ENCODE measurements at regions not wholly inside any gene's neighbourhood (a gene's known extent, or its start where the extent isn't known, plus 50 kb on each side); places are given as distances from the start of the nearest gene placed in this dataset.

- intact Hi-C loops (cut with micrococcal nuclease; ENCODE audit: unreplicated experiment): no loop called here
- ChIA-PET SMC1A (ENCODE audit: uncharacterized antibody, unreplicated experiment) (interaction anchor here (0.7 to 1.2 kb wide), 4 partner anchors 13 to 509 kb away, joined by 3 to 4 read pairs (median 3); no protein-coding TSS in a partner anchor), CTCF (interaction anchor here (0.6 to 1.4 kb wide), 2 partner anchors 13 to 361 kb away, joined by 3 read pairs; no protein-coding TSS in a partner anchor), POLR2A (no interaction called here), RAD21 (ENCODE audit: unreplicated experiment) (no interaction called here)
- Histone ChIP-seq H3K9me3 (replicated peaks; ENCODE audit: control insufficient read depth, insufficient read depth, low read length) (no peaks in the 10 kb centered on the region), H3K27ac (ENCODE audit: control insufficient read depth, insufficient read depth) (no peak overlapping the region), H2AFZ (ENCODE audit: control insufficient read depth, low read depth, low read length) (no peak overlapping the region), H4K20me1 (ENCODE audit: control insufficient read depth, insufficient read depth) (no peaks in the 10 kb centered on the region), H3K36me3 (ENCODE audit: control insufficient read depth in 2 of 2, insufficient read depth in 2 of 2, low read length in 1 of 2) (no peaks in the 10 kb centered on the region), H3K4me3 (no peak overlapping the region), H3K9ac (ENCODE audit: control insufficient read depth, insufficient read depth, low read length) (no peak overlapping the region), H3K79me2 (ENCODE audit: control insufficient read depth, insufficient read depth, low read length) (no peaks in the 10 kb centered on the region), H3K27me3 (replicated peaks in 1 of 2; ENCODE audit: control insufficient read depth in 2 of 2, insufficient read depth in 2 of 2, low read length in 1 of 2) (no peaks in the 10 kb centered on the region), H3K4me1 (ENCODE audit: control insufficient read depth, insufficient read depth, low read length) (no peaks in the 10 kb centered on the region), H3K4me2 (ENCODE audit: control insufficient read depth, insufficient read depth) (no peak overlapping the region)
- BruUV-seq (replicated peaks): no TSS peak
- FAIRE-seq (no peak), ATAC-seq (no peak), DNase-seq (ENCODE audit: low read depth, low spot score) (no peak)
- no peak for TF ChIP-seq SMARCA5 (IDR thresholded peaks at IDR 0.05)
- no peak for TF ChIP-seq SMC3 (IDR thresholded peaks at IDR 0.05; ENCODE audit: borderline replicate concordance, low read length)
- no peak for TF ChIP-seq YBX1 (IDR thresholded peaks at IDR 0.05)
- WGBS (ENCODE audit: insufficient coverage, insufficient replicate concordance, low lambda C conversion rate, missing lambda C conversion rate): 0% methylated on average over 1 of the region's 1 CpG
- in situ Hi-C loops (cut with MboI): no loop called here
These were observed 248.4 kb upstream of the LMCD1 start for GRCh38 chr3:8253201-8253600.

GRCh38 chr3:8254489-8254888 is 247.1 kb upstream of the LMCD1 start:
- 0% methylated on average over 2 of the region's 2 CpGs for WGBS (ENCODE audit: insufficient coverage, insufficient replicate concordance, low lambda C conversion rate, missing lambda C conversion rate)
- ChIA-PET RAD21 (ENCODE audit: unreplicated experiment) (no interaction called here), CTCF (interaction anchor here (1.0 to 1.8 kb wide), 3 partner anchors 15 to 163 kb away, joined by 3 to 9 read pairs (median 7); no protein-coding TSS in a partner anchor), SMC1A (ENCODE audit: uncharacterized antibody, unreplicated experiment) (interaction anchor here (0.9 kb wide), 1 partner anchor 16 kb away, joined by 4 read pairs; no protein-coding TSS in a partner anchor), POLR2A (no interaction called here)
- no peaks in the 10 kb centered on the region for H3K4me1 ChIP-seq (ENCODE audit: control insufficient read depth, insufficient read depth, low read length)
- intact Hi-C loops (cut with micrococcal nuclease; ENCODE audit: unreplicated experiment) (no loop called here), in situ Hi-C loops (cut with MboI) (no loop called here)
- no peak overlapping the region for H2AFZ ChIP-seq (ENCODE audit: control insufficient read depth, low read depth, low read length)
- H3K9ac ChIP-seq (ENCODE audit: control insufficient read depth, insufficient read depth, low read length): no peak overlapping the region
- no peaks in the 10 kb centered on the region for H3K79me2 ChIP-seq (ENCODE audit: control insufficient read depth, insufficient read depth, low read length)
- no peaks in the 10 kb centered on the region for H3K27me3 ChIP-seq (replicated peaks in 1 of 2; ENCODE audit: control insufficient read depth in 2 of 2, insufficient read depth in 2 of 2, low read length in 1 of 2)
- DNase-seq (ENCODE audit: low read depth, low spot score) (no peak), FAIRE-seq (no peak), ATAC-seq (no peak)
- no peaks in the 10 kb centered on the region for H4K20me1 ChIP-seq (ENCODE audit: control insufficient read depth, insufficient read depth)
- H3K9me3 ChIP-seq (replicated peaks; ENCODE audit: control insufficient read depth, insufficient read depth, low read length): no peaks in the 10 kb centered on the region
- H3K36me3 ChIP-seq (ENCODE audit: control insufficient read depth in 2 of 2, insufficient read depth in 2 of 2, low read length in 1 of 2): no peaks in the 10 kb centered on the region
- H3K27ac ChIP-seq (ENCODE audit: control insufficient read depth, insufficient read depth): no peak overlapping the region
- BruUV-seq (replicated peaks): no TSS peak
- H3K4me3 ChIP-seq: no peak overlapping the region
- H3K4me2 ChIP-seq (ENCODE audit: control insufficient read depth, insufficient read depth): no peak overlapping the region
- no peak for TF ChIP-seq NFIC (IDR thresholded peaks at IDR 0.05; ENCODE audit: low read depth, low read length)
- no peak for TF ChIP-seq YY1 (IDR thresholded peaks at IDR 0.05; ENCODE audit: low read depth, low read length)
- TF ChIP-seq, protein P1, sequence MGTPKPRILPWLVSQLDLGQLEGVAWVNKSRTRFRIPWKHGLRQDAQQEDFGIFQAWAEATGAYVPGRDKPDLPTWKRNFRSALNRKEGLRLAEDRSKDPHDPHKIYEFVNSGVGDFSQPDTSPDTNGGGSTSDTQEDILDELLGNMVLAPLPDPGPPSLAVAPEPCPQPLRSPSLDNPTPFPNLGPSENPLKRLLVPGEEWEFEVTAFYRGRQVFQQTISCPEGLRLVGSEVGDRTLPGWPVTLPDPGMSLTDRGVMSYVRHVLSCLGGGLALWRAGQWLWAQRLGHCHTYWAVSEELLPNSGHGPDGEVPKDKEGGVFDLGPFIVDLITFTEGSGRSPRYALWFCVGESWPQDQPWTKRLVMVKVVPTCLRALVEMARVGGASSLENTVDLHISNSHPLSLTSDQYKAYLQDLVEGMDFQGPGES (IDR thresholded peaks at IDR 0.05): no peak
- TF ChIP-seq BACH1 (IDR thresholded peaks at IDR 0.05; ENCODE audit: borderline replicate concordance): no peak
- TF ChIP-seq POU2F2 (IDR thresholded peaks at IDR 0.05; ENCODE audit: borderline replicate concordance, low read depth, low read length): no peak
- TF ChIP-seq CBX3 (IDR thresholded peaks at IDR 0.05; ENCODE audit: borderline replicate concordance, low read depth): no peak
- TF ChIP-seq NR2F1 (conservative IDR thresholded peaks at IDR 0.05): no peak
- no peak for TF ChIP-seq CREB1 (IDR thresholded peaks at IDR 0.05; ENCODE audit: low read depth)
- TF ChIP-seq SIN3A (IDR thresholded peaks at IDR 0.05; ENCODE audit: low read depth, low read length): no peak
- TF ChIP-seq, protein P2, sequence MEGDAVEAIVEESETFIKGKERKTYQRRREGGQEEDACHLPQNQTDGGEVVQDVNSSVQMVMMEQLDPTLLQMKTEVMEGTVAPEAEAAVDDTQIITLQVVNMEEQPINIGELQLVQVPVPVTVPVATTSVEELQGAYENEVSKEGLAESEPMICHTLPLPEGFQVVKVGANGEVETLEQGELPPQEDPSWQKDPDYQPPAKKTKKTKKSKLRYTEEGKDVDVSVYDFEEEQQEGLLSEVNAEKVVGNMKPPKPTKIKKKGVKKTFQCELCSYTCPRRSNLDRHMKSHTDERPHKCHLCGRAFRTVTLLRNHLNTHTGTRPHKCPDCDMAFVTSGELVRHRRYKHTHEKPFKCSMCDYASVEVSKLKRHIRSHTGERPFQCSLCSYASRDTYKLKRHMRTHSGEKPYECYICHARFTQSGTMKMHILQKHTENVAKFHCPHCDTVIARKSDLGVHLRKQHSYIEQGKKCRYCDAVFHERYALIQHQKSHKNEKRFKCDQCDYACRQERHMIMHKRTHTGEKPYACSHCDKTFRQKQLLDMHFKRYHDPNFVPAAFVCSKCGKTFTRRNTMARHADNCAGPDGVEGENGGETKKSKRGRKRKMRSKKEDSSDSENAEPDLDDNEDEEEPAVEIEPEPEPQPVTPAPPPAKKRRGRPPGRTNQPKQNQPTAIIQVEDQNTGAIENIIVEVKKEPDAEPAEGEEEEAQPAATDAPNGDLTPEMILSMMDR (IDR thresholded peaks at IDR 0.05 in 2 of 3, conservative IDR thresholded peaks at IDR 0.05 in 1 of 3; ENCODE audit: control insufficient read depth in 2 of 3, extremely low read depth in 1 of 3, insufficient read depth in 1 of 3, low read depth in 3 of 3, low read length in 3 of 3): no peak
- no peak for TF ChIP-seq ZNF274 (IDR thresholded peaks at IDR 0.05; ENCODE audit: insufficient read depth, insufficient read length)
- TF ChIP-seq PAX5 (IDR thresholded peaks at IDR 0.05; ENCODE audit: borderline replicate concordance, low read depth, low read length): no peak
